Esophagus squamous epithelium (tissue), 4 donors: ENCODE measurements at regions not wholly inside any gene's neighbourhood (a gene's known extent, or its start where the extent isn't known, plus 50 kb on each side); places are given as distances from the start of the nearest gene placed in this dataset.

Source experiments
- POLR2A ChIP-seq, 4 donors: fragments of 450-650 bp; IDR thresholded peaks; one replicate each; pipeline ENCODE4 v1.6.1; 2017; ENCODE audit warnings: antibody characterized with exemption in 4 of 4, mild to moderate bottlenecking in 4 of 4, moderate library complexity in 3 of 4
- TF ChIP-seq, protein P1 (sequence below), 6 experiments: fragments of 450-650 bp in 4 of 6; fragments of 200-600 bp in 2 of 6; sonication (generic) in 2 of 6; IDR thresholded peaks; one replicate each; pipeline ENCODE4 v1.5.1; 2016 to 2019; ENCODE audit warnings: antibody characterized with exemption in 6 of 6, mild to moderate bottlenecking in 4 of 6, moderate library complexity in 4 of 6

DNA sequence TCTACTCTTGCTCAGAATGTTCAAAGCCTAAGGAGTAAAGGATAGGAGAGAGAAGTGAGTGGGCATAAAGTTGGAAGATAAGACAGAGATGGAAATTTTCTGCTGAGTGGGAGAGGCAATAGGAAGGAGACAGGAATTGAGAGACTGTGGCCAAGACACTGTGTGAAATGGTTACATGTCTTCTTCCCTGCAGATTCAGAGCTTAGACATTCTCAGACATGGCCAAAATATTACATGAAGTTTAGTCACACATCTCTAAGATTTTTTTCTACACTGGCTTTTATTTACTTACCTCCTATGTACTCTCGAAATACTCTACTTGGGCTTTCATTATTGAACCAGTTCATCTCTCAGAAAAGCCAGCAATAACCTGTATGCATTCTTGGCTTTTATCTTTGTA lies 363.0 kb upstream of the FANCL start:
- TF ChIP-seq, protein P1, sequence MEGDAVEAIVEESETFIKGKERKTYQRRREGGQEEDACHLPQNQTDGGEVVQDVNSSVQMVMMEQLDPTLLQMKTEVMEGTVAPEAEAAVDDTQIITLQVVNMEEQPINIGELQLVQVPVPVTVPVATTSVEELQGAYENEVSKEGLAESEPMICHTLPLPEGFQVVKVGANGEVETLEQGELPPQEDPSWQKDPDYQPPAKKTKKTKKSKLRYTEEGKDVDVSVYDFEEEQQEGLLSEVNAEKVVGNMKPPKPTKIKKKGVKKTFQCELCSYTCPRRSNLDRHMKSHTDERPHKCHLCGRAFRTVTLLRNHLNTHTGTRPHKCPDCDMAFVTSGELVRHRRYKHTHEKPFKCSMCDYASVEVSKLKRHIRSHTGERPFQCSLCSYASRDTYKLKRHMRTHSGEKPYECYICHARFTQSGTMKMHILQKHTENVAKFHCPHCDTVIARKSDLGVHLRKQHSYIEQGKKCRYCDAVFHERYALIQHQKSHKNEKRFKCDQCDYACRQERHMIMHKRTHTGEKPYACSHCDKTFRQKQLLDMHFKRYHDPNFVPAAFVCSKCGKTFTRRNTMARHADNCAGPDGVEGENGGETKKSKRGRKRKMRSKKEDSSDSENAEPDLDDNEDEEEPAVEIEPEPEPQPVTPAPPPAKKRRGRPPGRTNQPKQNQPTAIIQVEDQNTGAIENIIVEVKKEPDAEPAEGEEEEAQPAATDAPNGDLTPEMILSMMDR (IDR thresholded peaks at IDR 0.05) = no peak
- no peak for TF ChIP-seq POLR2A (IDR thresholded peaks at IDR 0.05)
